PC-3 (cell line): ENCODE measurements at regions not wholly inside any gene's neighbourhood (a gene's known extent, or its start where the extent isn't known, plus 50 kb on each side); places are given as distances from the start of the nearest gene placed in this dataset.
A peak's percentile ranks its signal among the peaks of the same experiment; 100 is the strongest.

Experiments
- ATAC-seq: fragments of 200-7000 bp; cut with Tn5 transposase; 2 replicates; pipeline ENCODE4 v1.9.1; 2020; ENCODE audit warnings: mild to moderate bottlenecking, moderate library complexity
- BruUV-seq: library from RNA; stranded (reverse); fragments of 400-500 nt; replicated peaks from 2 replicates; lab custom pipeline; 2021; lab: Mats Ljungman, UMichigan
- CTCF ChIA-PET: fragments of 300-600 bp; sonication (Branson Sonifier 250); formaldehyde crosslinking; loops from one replicate; lab custom pipeline; 2022; ENCODE audit warnings: antibody characterized with exemption; lab: Charles Lee
- POLR2A ChIA-PET: fragments of 300-600 bp; sonication (Branson Sonifier 250); formaldehyde crosslinking; loops from one replicate; lab custom pipeline; 2022; ENCODE audit warnings: antibody characterized with exemption; ENCODE audit not compliant: unreplicated experiment; lab: Charles Lee
- DNase-seq: peaks from one replicate; pipeline ENCODE4 v3.0.0-alpha.2; 2015
- H2AFZ ChIP-seq: fragments of 300-600 bp; sonication (generic); 2 replicates; pipeline ENCODE4 v1.6.0; 2016; ENCODE audit warnings: antibody characterized with exemption, low read length
- H3F3A ChIP-seq: fragments of 300-600 bp; sonication (generic); one replicate; pipeline ENCODE4 v1.6.0; 2017; ENCODE audit warnings: antibody characterized with exemption, low read length, control low read depth, mild to moderate bottlenecking; ENCODE audit not compliant: unreplicated experiment
- H3K27ac ChIP-seq: fragments of 300-600 bp; sonication (generic); 2 replicates; pipeline ENCODE4 v1.5.1; 2016; ENCODE audit warnings: mild to moderate bottlenecking, low read length
- H3K27me3 ChIP-seq: fragments of 300-600 bp; sonication (generic); 2 replicates; pipeline ENCODE4 v1.6.1; 2016; ENCODE audit warnings: low read length, mixed read lengths
- H3K36me3 ChIP-seq: fragments of 300-600 bp; sonication (generic); 2 replicates; pipeline ENCODE4 v1.6.1; 2016; ENCODE audit warnings: low read depth, mixed run types, low read length, mixed read lengths
- H3K4me1 ChIP-seq: fragments of 300-600 bp; sonication (generic); 2 replicates; pipeline ENCODE4 v1.5.1; 2016; ENCODE audit warnings: low read length; ENCODE audit not compliant: insufficient read depth
- H3K4me2 ChIP-seq: fragments of 300-600 bp; sonication (generic); 2 replicates; pipeline ENCODE4 v1.6.0; 2016; ENCODE audit warnings: low read length
- H3K4me3 ChIP-seq: fragments of 300-600 bp; sonication (generic); 2 replicates; pipeline ENCODE4 v1.5.1; 2016; ENCODE audit warnings: mild to moderate bottlenecking, low read length, mixed read lengths
- H3K79me2 ChIP-seq: fragments of 300-600 bp; sonication (generic); 2 replicates; pipeline ENCODE4 v1.6.1; 2017; ENCODE audit warnings: low read length, mixed read lengths
- H3K9ac ChIP-seq: fragments of 300-600 bp; sonication (generic); 2 replicates; pipeline ENCODE4 v1.6.0; 2016; ENCODE audit warnings: mild to moderate bottlenecking, low read length
- H3K9me2 ChIP-seq: fragments of 300-600 bp; sonication (generic); replicated peaks from 2 replicates; pipeline ENCODE4 v1.6.1; 2016; ENCODE audit warnings: mixed run types, low read length, mixed read lengths
- H3K9me3 ChIP-seq: fragments of 300-600 bp; sonication (generic); 2 replicates; pipeline ENCODE4 v1.6.1; 2016; ENCODE audit warnings: low read length, mixed read lengths
- H4K20me1 ChIP-seq: fragments of 300-600 bp; sonication (generic); 2 replicates; pipeline ENCODE4 v1.6.1; 2016; ENCODE audit warnings: low read length, mixed read lengths
- EZH2 ChIP-seq: fragments of 300-600 bp; sonication (generic); IDR thresholded peaks from one replicate; pipeline ENCODE4 v1.6.1; 2017; ENCODE audit warnings: antibody characterized with exemption, mild to moderate bottlenecking, low read length; ENCODE audit not compliant: unreplicated experiment
- EZH2phosphoT487 ChIP-seq: fragments of 300-600 bp; sonication (generic); IDR thresholded peaks from 2 replicates; pipeline ENCODE4 v1.6.1; 2018; ENCODE audit warnings: mild to moderate bottlenecking, antibody characterized with exemption, low read length, borderline replicate concordance
- intact Hi-C: fragments of 100-400 bp; cut with micrococcal nuclease; formaldehyde crosslinking; loops from 2 replicates; pipeline ENCODE4 v1.9.0; 2023
- TF ChIP-seq, protein P1 (sequence below): fragments of 300-600 bp; sonication (generic); conservative IDR thresholded peaks from 2 replicates; pipeline ENCODE4 v1.5.1; 2017; ENCODE audit warnings: antibody characterized with exemption, low read depth, mild to moderate bottlenecking, low read length

DNA sequence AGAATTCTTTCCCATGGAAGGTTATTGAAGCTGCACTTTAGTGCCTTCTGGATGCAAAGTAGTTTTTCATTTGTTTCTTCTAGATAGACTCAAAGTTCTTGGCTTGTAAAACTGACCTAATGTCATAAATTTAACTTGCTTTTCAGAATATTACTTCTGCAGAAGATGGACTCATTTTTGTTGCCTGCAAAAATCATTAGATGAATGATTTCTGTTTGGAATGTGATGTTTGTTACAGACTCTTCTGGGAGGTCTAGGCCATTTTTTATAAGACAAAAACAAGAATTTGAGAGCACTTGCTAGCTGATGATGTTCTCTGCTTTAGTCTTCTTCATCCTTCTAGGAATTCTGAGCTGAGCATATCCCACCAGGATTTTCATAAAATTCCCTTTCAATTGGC is 308.6 kb upstream of the GIMD1 start:
- Histone ChIP-seq H4K20me1 (no peaks in the 10 kb centered on the region), H3K79me2 (no peaks in the 10 kb centered on the region), H3K27me3 (no peaks in the 10 kb centered on the region), H3K36me3 (no peaks in the 10 kb centered on the region), H3K9me3 (no peaks in the 10 kb centered on the region), H2AFZ (no peak overlapping the region), H3K27ac (no peak overlapping the region), H3K4me2 (no peak overlapping the region), H3K4me1 (no peaks in the 10 kb centered on the region), H3K9me2 (no peaks in the 10 kb centered on the region), H3K9ac (no peak overlapping the region), H3F3A (no peaks in the 10 kb centered on the region), H3K4me3 (no peak overlapping the region)
- no peak for DNase-seq
- TF ChIP-seq EZH2phosphoT487, result no peak
- TF ChIP-seq, protein P1, sequence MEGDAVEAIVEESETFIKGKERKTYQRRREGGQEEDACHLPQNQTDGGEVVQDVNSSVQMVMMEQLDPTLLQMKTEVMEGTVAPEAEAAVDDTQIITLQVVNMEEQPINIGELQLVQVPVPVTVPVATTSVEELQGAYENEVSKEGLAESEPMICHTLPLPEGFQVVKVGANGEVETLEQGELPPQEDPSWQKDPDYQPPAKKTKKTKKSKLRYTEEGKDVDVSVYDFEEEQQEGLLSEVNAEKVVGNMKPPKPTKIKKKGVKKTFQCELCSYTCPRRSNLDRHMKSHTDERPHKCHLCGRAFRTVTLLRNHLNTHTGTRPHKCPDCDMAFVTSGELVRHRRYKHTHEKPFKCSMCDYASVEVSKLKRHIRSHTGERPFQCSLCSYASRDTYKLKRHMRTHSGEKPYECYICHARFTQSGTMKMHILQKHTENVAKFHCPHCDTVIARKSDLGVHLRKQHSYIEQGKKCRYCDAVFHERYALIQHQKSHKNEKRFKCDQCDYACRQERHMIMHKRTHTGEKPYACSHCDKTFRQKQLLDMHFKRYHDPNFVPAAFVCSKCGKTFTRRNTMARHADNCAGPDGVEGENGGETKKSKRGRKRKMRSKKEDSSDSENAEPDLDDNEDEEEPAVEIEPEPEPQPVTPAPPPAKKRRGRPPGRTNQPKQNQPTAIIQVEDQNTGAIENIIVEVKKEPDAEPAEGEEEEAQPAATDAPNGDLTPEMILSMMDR, result no peak
- ChIA-PET CTCF (no interaction called here), POLR2A (no interaction called here)
- ATAC-seq, result no peak
- intact Hi-C loops, result no loop called here
- BruUV-seq, result no TSS peak

DNA sequence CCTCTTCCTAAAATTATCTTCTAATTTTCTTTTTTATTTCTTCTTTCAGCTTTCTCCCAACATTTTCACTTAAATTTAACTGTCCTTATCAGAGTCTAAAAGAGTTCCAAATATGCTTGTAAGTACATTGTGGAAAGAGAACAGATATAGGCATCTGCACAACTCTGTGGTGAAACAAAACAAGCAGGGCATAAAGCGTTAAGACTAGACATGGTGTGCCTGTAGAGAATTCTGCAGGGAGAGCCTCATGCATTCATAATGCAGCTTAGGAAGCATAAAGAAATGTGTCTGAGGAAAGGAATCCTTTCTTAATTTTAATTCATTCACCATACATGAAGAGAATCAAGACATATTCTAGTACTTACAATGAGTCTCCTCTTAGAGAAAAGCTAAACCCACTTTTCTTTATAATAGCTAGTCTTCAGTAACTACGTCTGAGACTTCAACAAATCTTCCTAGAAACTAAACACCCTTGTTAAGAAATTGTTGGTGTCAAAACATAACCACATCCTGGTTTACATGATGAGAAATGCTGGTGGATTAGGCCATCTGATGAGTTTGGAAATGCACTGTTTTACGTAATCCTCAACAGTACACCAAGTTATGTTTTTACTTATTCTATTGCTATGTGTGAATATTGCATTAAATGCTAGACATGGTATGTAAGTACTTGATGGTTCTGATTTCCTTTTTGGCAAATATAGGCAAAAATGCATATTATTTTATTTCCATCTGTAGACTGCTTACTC is 307.8 kb upstream of the GIMD1 start:
- Histone ChIP-seq H3K9me3 (no peaks in the 10 kb centered on the region), H3K79me2 (no peaks in the 10 kb centered on the region), H4K20me1 (no peaks in the 10 kb centered on the region), H3K4me1 (no peaks in the 10 kb centered on the region), H3K36me3 (no peaks in the 10 kb centered on the region), H3K4me3 (no peak overlapping the region), H3K27ac (no peak overlapping the region), H3K9ac (no peak overlapping the region), H3K27me3 (no peaks in the 10 kb centered on the region), H3F3A (no peaks in the 10 kb centered on the region), H3K9me2 (no peaks in the 10 kb centered on the region), H3K4me2 (no peak overlapping the region), H2AFZ (no peak overlapping the region)
- POLR2A ChIA-PET, result no interaction called here
- ATAC-seq, result no peak
- no peak for DNase-seq
- TF ChIP-seq EZH2, result no peak
- no peak for TF ChIP-seq EZH2phosphoT487
- TF ChIP-seq, protein P1, result no peak
- intact Hi-C loops, result no loop called here
- CTCF ChIA-PET, result no interaction called here
- no TSS peak for BruUV-seq

DNA sequence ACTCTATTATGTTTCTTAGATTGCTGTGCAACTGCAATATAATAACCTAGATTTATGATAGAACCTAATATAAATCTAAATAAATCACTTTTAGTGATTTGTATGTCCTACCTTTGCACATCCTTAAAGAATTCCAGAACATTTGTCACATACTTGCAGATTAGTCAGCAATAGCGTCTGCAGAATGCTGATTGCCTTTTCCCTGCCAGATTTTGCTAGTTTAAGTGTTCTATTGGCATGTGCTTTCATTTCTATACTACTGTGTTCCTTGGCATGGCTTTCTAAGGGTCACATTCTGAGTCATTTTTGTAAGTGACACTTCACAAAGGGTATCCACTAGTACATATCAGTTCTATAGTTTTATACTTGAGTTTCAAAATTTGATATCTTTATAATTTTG is 303.1 kb upstream of the GIMD1 start:
- Histone ChIP-seq H3K27ac (no peak overlapping the region), H3F3A (no peaks in the 10 kb centered on the region), H3K9ac (no peak overlapping the region), H3K36me3 (no peaks in the 10 kb centered on the region), H2AFZ (no peak overlapping the region), H3K27me3 (no peaks in the 10 kb centered on the region), H3K9me3 (no peaks in the 10 kb centered on the region), H3K9me2 (no peaks in the 10 kb centered on the region), H3K4me2 (no peak overlapping the region), H3K79me2 (no peaks in the 10 kb centered on the region), H3K4me3 (no peak overlapping the region), H3K4me1 (no peaks in the 10 kb centered on the region), H4K20me1 (no peaks in the 10 kb centered on the region)
- intact Hi-C loops, result no loop called here
- peak; percentile 17 for DNase-seq
- no peak for TF ChIP-seq EZH2
- TF ChIP-seq, protein P1, result no peak
- TF ChIP-seq EZH2phosphoT487, result no peak
- ChIA-PET POLR2A (no interaction called here), CTCF (no interaction called here)
- no TSS peak for BruUV-seq
- ATAC-seq, result no peak
